A673 (cell line): ENCODE measurements at regions not wholly inside any gene's neighbourhood (a gene's known extent, or its start where the extent isn't known, plus 50 kb on each side); places are given as distances from the start of the nearest gene placed in this dataset.

Source experiments
- BruUV-seq: library from RNA; stranded (reverse); fragments of 400-500 nt; replicated peaks from 2 replicates; lab custom pipeline; 2021; lab: Mats Ljungman, UMichigan
- CTCF ChIA-PET: fragments of 300-600 bp; sonication (Branson Sonifier 250); formaldehyde crosslinking; loops from one replicate; lab custom pipeline; 2022; ENCODE audit warnings: antibody characterized with exemption; lab: Charles Lee
- POLR2A ChIA-PET: fragments of 300-600 bp; sonication (Branson Sonifier 250); formaldehyde crosslinking; loops from one replicate; lab custom pipeline; 2022; ENCODE audit warnings: antibody characterized with exemption; ENCODE audit not compliant: low non-redundant PET; lab: Charles Lee
- DNase-seq: peaks from one replicate; pipeline ENCODE4 v3.0.0-alpha.2; 2015; ENCODE audit warnings: low spot score
- H3K27ac ChIP-seq: fragments of 200-600 bp; sonication (generic); 2 replicates; pipeline ENCODE4 v1.5.1; 2016; ENCODE audit warnings: mixed run types, low read depth, mild to moderate bottlenecking, mixed read lengths, antibody characterized with exemption, low read length; ENCODE audit not compliant: poor library complexity, severe bottlenecking
- H3K27me3 ChIP-seq: fragments of 200-600 bp; sonication (generic); replicated peaks from 2 replicates; pipeline ENCODE4 v1.6.1; 2017; ENCODE audit warnings: mixed run types, low read depth, mild to moderate bottlenecking, mixed read lengths, antibody characterized with exemption, low read length; ENCODE audit not compliant: insufficient read depth, poor library complexity
- H3K36me3 ChIP-seq: fragments of 200-600 bp; sonication (generic); 2 replicates; pipeline ENCODE4 v1.6.1; 2016; ENCODE audit warnings: mixed run types, mild to moderate bottlenecking, mixed read lengths, antibody characterized with exemption, low read length; ENCODE audit not compliant: insufficient read depth, poor library complexity, severe bottlenecking
- H3K4me1 ChIP-seq: fragments of 200-600 bp; sonication (generic); 2 replicates; pipeline ENCODE4 v1.6.1; 2017; ENCODE audit warnings: mixed run types, mild to moderate bottlenecking, mixed read lengths, antibody characterized with exemption, low read length; ENCODE audit not compliant: insufficient read depth, poor library complexity, severe bottlenecking
- H3K4me3 ChIP-seq: fragments of 200-600 bp; sonication (generic); 2 replicates; pipeline ENCODE4 v1.5.1; 2016; ENCODE audit warnings: low read depth, mixed run types, mild to moderate bottlenecking, mixed read lengths, low read length; ENCODE audit not compliant: poor library complexity, severe bottlenecking
- H3K9me3 ChIP-seq: fragments of 200-600 bp; sonication (generic); 2 replicates; pipeline ENCODE4 v1.6.1; 2016; ENCODE audit warnings: mixed run types, low read depth, mild to moderate bottlenecking, mixed read lengths, antibody characterized with exemption, low read length; ENCODE audit not compliant: poor library complexity, severe bottlenecking
- CTCF ChIP-seq: fragments of 300-800, 200-600 bp; sonication (generic); conservative IDR thresholded peaks from 2 replicates; pipeline ENCODE4 v1.5.1; 2017; ENCODE audit warnings: low read depth, mild to moderate bottlenecking, antibody characterized with exemption, low read length, moderate library complexity, mixed read lengths
- EZH2 ChIP-seq: fragments of 200-600 bp; sonication (generic); IDR thresholded peaks from 2 replicates; pipeline ENCODE4 v1.6.1; 2017; ENCODE audit warnings: borderline replicate concordance, low read depth, mild to moderate bottlenecking, mixed read lengths, antibody characterized with exemption, low read length; ENCODE audit not compliant: poor library complexity, severe bottlenecking
- intact Hi-C: fragments of 100-400 bp; cut with micrococcal nuclease; formaldehyde crosslinking; loops from one replicate; pipeline ENCODE4 v1.10.0; 2022; ENCODE audit not compliant: unreplicated experiment

GRCh38 chr6:112934433-112935327, 587.5 kb downstream of the RFPL4B start:
- Histone ChIP-seq H3K27ac (no peak overlapping the region), H3K27me3 (no peaks in the 10 kb centered on the region), H3K4me1 (peaks cover 8% of the 10 kb centered on the region), H3K4me3 (no peak overlapping the region), H3K9me3 (no peaks in the 10 kb centered on the region), H3K36me3 (no peaks in the 10 kb centered on the region)
- DNase-seq = no peak
- ChIA-PET POLR2A (interaction anchor here (0.6 kb wide), 1 partner anchor 9 kb away, joined by 3 read pairs; no protein-coding TSS in a partner anchor), CTCF (no interaction called here)
- no peak for TF ChIP-seq EZH2
- TF ChIP-seq CTCF = no peak
- no TSS peak for BruUV-seq
- intact Hi-C loops = no loop called here

GRCh38 chr6:112935402-112936078, 588.4 kb downstream of the RFPL4B start:
- no peaks in the 10 kb centered on the region for H3K36me3 ChIP-seq
- ChIA-PET CTCF (no interaction called here), POLR2A (interaction anchor here (0.6 kb wide), 1 partner anchor 8 kb away, joined by 3 read pairs; no protein-coding TSS in a partner anchor)
- no peak for TF ChIP-seq EZH2
- no peak for TF ChIP-seq CTCF
- no peak for DNase-seq
- no peaks in the 10 kb centered on the region for H3K9me3 ChIP-seq
- no peak overlapping the region for H3K27ac ChIP-seq
- H3K4me3 ChIP-seq = no peak overlapping the region
- H3K4me1 ChIP-seq = peaks cover 15% of the 10 kb centered on the region
- no TSS peak for BruUV-seq
- H3K27me3 ChIP-seq = no peaks in the 10 kb centered on the region
- intact Hi-C loops = no loop called here

GRCh38 chr6:112936079-112936472, 588.9 kb downstream of the RFPL4B start:
- Histone ChIP-seq H3K27ac (no peak overlapping the region), H3K36me3 (no peaks in the 10 kb centered on the region), H3K27me3 (no peaks in the 10 kb centered on the region), H3K4me1 (peaks cover 16% of the 10 kb centered on the region), H3K4me3 (no peak overlapping the region), H3K9me3 (no peaks in the 10 kb centered on the region)
- ChIA-PET POLR2A (no interaction called here), CTCF (no interaction called here)
- intact Hi-C loops = no loop called here
- no peak for TF ChIP-seq EZH2
- TF ChIP-seq CTCF = no peak
- no peak for DNase-seq
- no TSS peak for BruUV-seq
